ENCODE measurements at regions not wholly inside any gene's neighbourhood (a gene's known extent, or its start where the extent isn't known, plus 50 kb on each side); places are given as distances from the start of the nearest gene placed in this dataset.
"Not testable (repeated sequence)": the region's sequence is repeated elsewhere in the genome, so short reads cannot be mapped to it uniquely, and the experiment has no call there.

DNA sequence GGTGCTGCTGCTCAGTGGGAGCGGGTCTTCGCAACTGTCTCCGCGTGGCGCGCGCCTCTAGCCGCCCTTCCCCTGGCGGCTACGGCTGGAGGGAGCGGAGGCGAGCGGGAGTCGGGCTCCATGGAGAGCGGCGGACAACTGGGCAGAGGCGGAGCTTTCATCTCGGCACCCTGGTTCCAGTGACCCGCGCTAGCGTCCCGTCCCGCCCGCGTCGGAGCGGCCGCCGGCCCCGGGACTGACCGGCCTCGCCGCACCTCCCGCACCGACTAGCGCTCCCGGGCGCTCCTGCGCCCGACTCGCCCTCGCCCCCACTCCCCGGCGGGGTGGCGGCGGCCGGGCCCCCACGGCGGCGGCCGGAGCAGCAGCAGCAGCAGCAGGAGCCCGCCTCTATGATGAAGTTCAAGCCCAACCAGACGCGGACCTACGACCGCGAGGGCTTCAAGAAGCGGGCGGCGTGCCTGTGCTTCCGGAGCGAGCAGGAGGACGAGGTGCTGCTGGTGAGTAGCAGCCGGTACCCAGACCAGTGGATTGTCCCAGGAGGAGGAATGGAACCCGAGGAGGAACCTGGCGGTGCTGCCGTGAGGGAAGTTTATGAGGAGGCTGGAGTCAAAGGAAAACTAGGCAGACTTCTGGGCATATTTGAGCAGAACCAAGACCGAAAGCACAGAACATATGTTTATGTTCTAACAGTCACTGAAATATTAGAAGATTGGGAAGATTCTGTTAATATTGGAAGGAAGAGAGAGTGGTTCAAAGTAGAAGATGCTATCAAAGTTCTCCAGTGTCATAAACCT, 69.2 kb upstream of the NOTCH2NLA start:
- not testable (repeated sequence) for H3K4me3 ChIP-seq (ENCODE audit: control insufficient read depth in 1 of 7, extremely low read depth in 1 of 7, insufficient read depth in 4 of 7, low read depth in 2 of 7, low read length in 6 of 7)

DNA sequence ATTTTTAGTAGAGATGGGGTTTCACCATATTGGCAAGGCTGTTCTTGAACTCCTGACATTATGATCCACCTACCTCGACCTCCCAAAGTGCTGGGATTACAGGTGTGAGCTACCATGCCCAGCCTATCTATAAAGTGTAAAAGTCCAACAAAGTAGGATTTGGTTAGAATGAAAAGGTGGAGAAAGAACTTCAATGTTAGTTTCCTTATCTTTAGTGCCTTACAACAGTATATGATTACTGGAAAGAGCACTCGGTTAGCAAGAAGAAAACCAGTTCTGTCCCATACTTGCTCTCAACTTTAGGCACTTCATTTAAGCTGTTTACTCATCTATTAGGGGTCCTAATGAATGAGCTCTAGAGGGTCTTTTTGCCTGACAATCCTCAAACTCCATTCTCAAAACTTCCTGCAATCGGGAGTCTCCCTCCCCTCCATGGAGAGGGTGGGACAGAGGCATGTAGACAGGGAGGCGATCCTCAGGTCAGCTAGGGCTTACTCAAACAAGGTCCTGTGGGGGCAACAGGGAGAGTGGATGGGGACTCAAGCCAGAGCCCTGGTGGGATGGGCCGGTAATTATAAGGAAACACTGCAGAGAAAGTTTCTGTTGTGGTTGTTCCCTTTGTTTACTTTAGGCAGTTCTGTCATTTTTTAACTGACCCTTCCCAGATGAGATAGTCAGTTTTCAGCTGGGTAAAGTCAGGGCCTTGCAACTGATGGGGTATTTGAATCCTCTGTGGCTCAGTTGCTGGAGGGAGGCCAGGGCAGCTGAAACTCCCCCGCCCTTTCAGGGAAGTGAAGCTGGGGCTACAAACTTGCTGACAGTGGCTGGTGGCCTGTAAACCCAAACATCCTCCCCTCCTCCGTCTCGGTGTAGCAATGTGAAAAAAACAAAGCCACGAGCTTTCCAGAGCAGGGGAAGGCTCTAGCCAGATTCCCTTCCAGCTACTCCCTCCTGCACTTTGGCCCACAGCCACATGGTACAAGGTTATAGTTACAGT, 64.4 kb upstream of the NOTCH2NLA start:
- CTCF ChIA-PET; H3K9me3 ChIP-seq (ENCODE audit: control extremely low read depth in 1 of 5, control insufficient read depth in 4 of 5, insufficient read depth in 2 of 5, low read depth in 1 of 5, low read length in 4 of 5); H3K4me1 ChIP-seq (ENCODE audit: control extremely low read depth in 1 of 4, control insufficient read depth in 4 of 4, insufficient read depth in 4 of 4, low read length in 3 of 4); H3K27me3 ChIP-seq (replicated peaks in 2 of 5; ENCODE audit: control insufficient read depth in 4 of 5, insufficient read depth in 5 of 5, low read length in 4 of 5); DNase-seq; POLR2A ChIA-PET; H3K36me3 ChIP-seq (ENCODE audit: control insufficient read depth in 4 of 4, insufficient read depth in 4 of 4, low read length in 3 of 4); H3K27ac ChIP-seq (ENCODE audit: insufficient read depth in 1 of 2, low read depth in 1 of 2, low read length in 2 of 2, poor library complexity in 1 of 2, severe bottlenecking in 2 of 2); H3K4me3 ChIP-seq (ENCODE audit: control insufficient read depth in 1 of 7, extremely low read depth in 1 of 7, insufficient read depth in 4 of 7, low read depth in 2 of 7, low read length in 6 of 7): not testable (repeated sequence)
- no CpG with 5 or more reads among the region's 9 CpGs for WGBS (ENCODE audit: insufficient coverage)

More for the DNA sequence above, 69.2 kb upstream of the NOTCH2NLA start:
- POLR2A ChIA-PET; H3K4me1 ChIP-seq (ENCODE audit: control extremely low read depth in 1 of 4, control insufficient read depth in 4 of 4, insufficient read depth in 4 of 4, low read length in 3 of 4); H3K27me3 ChIP-seq (replicated peaks in 2 of 5; ENCODE audit: control insufficient read depth in 4 of 5, insufficient read depth in 5 of 5, low read length in 4 of 5); CTCF ChIA-PET; H3K9me3 ChIP-seq (ENCODE audit: control extremely low read depth in 1 of 5, control insufficient read depth in 4 of 5, insufficient read depth in 2 of 5, low read depth in 1 of 5, low read length in 4 of 5); H3K27ac ChIP-seq (ENCODE audit: insufficient read depth in 1 of 2, low read depth in 1 of 2, low read length in 2 of 2, poor library complexity in 1 of 2, severe bottlenecking in 2 of 2); DNase-seq; H3K36me3 ChIP-seq (ENCODE audit: control insufficient read depth in 4 of 4, insufficient read depth in 4 of 4, low read length in 3 of 4): not testable (repeated sequence)
- no CpG with 5 or more reads among the region's 68 CpGs for WGBS (ENCODE audit: insufficient coverage)

GRCh38 chr1:146292424-146292823, 63.6 kb upstream of the NOTCH2NLA start:
- H3K27me3 ChIP-seq (replicated peaks in 2 of 5; ENCODE audit: control insufficient read depth in 4 of 5, insufficient read depth in 5 of 5, low read length in 4 of 5); DNase-seq; POLR2A ChIA-PET; H3K4me1 ChIP-seq (ENCODE audit: control extremely low read depth in 1 of 4, control insufficient read depth in 4 of 4, insufficient read depth in 4 of 4, low read length in 3 of 4); H3K4me3 ChIP-seq (ENCODE audit: control insufficient read depth in 1 of 7, extremely low read depth in 1 of 7, insufficient read depth in 4 of 7, low read depth in 2 of 7, low read length in 6 of 7); H3K36me3 ChIP-seq (ENCODE audit: control insufficient read depth in 4 of 4, insufficient read depth in 4 of 4, low read length in 3 of 4); H3K27ac ChIP-seq (ENCODE audit: insufficient read depth in 1 of 2, low read depth in 1 of 2, low read length in 2 of 2, poor library complexity in 1 of 2, severe bottlenecking in 2 of 2); CTCF ChIA-PET; H3K9me3 ChIP-seq (ENCODE audit: control extremely low read depth in 1 of 5, control insufficient read depth in 4 of 5, insufficient read depth in 2 of 5, low read depth in 1 of 5, low read length in 4 of 5): not testable (repeated sequence)
- WGBS (ENCODE audit: insufficient coverage): no CpG with 5 or more reads among the region's 4 CpGs

DNA sequence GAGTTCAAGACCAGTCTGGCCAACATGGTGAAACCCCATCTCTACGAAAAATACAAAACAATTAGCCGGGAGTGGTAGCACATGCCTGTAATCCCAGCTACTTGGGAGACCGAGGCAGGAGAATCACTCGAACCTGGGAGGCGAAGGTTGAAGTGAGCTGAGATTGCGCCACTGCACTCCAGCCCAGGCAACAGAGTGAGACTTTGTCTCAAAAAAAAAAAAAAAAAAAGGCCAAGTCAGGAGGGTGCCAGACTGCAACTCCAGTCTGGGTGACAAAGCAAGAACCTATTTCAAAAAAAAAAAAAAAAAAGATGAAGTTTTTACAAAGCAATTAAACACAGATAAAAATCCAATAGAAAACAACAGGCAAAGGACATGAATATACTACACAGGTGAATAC, 59.1 kb upstream of the NOTCH2NLA start:
- H3K36me3 ChIP-seq (ENCODE audit: control insufficient read depth in 4 of 4, insufficient read depth in 4 of 4, low read length in 3 of 4); H3K27me3 ChIP-seq (replicated peaks in 2 of 5; ENCODE audit: control insufficient read depth in 4 of 5, insufficient read depth in 5 of 5, low read length in 4 of 5); POLR2A ChIA-PET; H3K27ac ChIP-seq (ENCODE audit: insufficient read depth in 1 of 2, low read depth in 1 of 2, low read length in 2 of 2, poor library complexity in 1 of 2, severe bottlenecking in 2 of 2); DNase-seq; H3K9me3 ChIP-seq (ENCODE audit: control extremely low read depth in 1 of 5, control insufficient read depth in 4 of 5, insufficient read depth in 2 of 5, low read depth in 1 of 5, low read length in 4 of 5); H3K4me3 ChIP-seq (ENCODE audit: control insufficient read depth in 1 of 7, extremely low read depth in 1 of 7, insufficient read depth in 4 of 7, low read depth in 2 of 7, low read length in 6 of 7); H3K4me1 ChIP-seq (ENCODE audit: control extremely low read depth in 1 of 4, control insufficient read depth in 4 of 4, insufficient read depth in 4 of 4, low read length in 3 of 4); CTCF ChIA-PET: not testable (repeated sequence)
- no CpG with 5 or more reads among the region's 6 CpGs for WGBS (ENCODE audit: insufficient coverage)

DNA sequence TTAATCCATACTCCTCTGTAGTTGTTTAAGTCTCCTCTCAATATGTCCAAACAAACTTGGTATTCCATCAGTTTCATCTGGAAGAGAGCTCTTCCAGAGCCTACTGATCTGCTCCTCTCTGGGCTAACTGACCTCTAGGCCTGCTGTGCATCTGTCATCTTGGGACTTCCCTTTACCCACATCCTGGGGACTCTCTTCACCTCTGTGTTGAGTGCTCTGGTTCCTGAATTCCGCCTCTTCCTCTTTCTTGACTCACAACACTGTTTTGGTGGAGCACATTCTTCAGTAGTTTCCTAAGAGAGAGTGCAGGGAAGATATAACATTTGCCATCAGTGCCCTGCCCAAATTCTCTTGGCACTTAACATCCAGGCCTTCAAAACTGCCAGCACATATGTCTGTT, 55.9 kb upstream of the NOTCH2NLA start:
- H3K9me3 ChIP-seq (ENCODE audit: control extremely low read depth in 1 of 5, control insufficient read depth in 4 of 5, insufficient read depth in 2 of 5, low read depth in 1 of 5, low read length in 4 of 5); DNase-seq; H3K27me3 ChIP-seq (replicated peaks in 2 of 5; ENCODE audit: control insufficient read depth in 4 of 5, insufficient read depth in 5 of 5, low read length in 4 of 5); H3K36me3 ChIP-seq (ENCODE audit: control insufficient read depth in 4 of 4, insufficient read depth in 4 of 4, low read length in 3 of 4); H3K4me1 ChIP-seq (ENCODE audit: control extremely low read depth in 1 of 4, control insufficient read depth in 4 of 4, insufficient read depth in 4 of 4, low read length in 3 of 4); CTCF ChIA-PET; POLR2A ChIA-PET; H3K4me3 ChIP-seq (ENCODE audit: control insufficient read depth in 1 of 7, extremely low read depth in 1 of 7, insufficient read depth in 4 of 7, low read depth in 2 of 7, low read length in 6 of 7); H3K27ac ChIP-seq (ENCODE audit: insufficient read depth in 1 of 2, low read depth in 1 of 2, low read length in 2 of 2, poor library complexity in 1 of 2, severe bottlenecking in 2 of 2): not testable (repeated sequence)
- no CpG with 5 or more reads among the region's 1 CpG for WGBS (ENCODE audit: insufficient coverage)

- H3K36me3 ChIP-seq (ENCODE audit: control insufficient read depth in 4 of 4, insufficient read depth in 4 of 4, low read length in 3 of 4); H3K4me1 ChIP-seq (ENCODE audit: control extremely low read depth in 1 of 4, control insufficient read depth in 4 of 4, insufficient read depth in 4 of 4, low read length in 3 of 4); H3K27me3 ChIP-seq (replicated peaks in 2 of 5; ENCODE audit: control insufficient read depth in 4 of 5, insufficient read depth in 5 of 5, low read length in 4 of 5); H3K9me3 ChIP-seq (ENCODE audit: control extremely low read depth in 1 of 5, control insufficient read depth in 4 of 5, insufficient read depth in 2 of 5, low read depth in 1 of 5, low read length in 4 of 5); DNase-seq; H3K4me3 ChIP-seq (ENCODE audit: control insufficient read depth in 1 of 7, extremely low read depth in 1 of 7, insufficient read depth in 4 of 7, low read depth in 2 of 7, low read length in 6 of 7); POLR2A ChIA-PET; H3K27ac ChIP-seq (ENCODE audit: insufficient read depth in 1 of 2, low read depth in 1 of 2, low read length in 2 of 2, poor library complexity in 1 of 2, severe bottlenecking in 2 of 2); CTCF ChIA-PET: not testable (repeated sequence)
- whole genome bisulfite sequencing (ENCODE audit: insufficient coverage): no CpG with 5 or more reads among the region's 3 CpGs
Observed at GRCh38 chr1:146283527-146283880, 54.7 kb upstream of the NOTCH2NLA start.

GRCh38 chr1:146282807-146283526, 54.1 kb upstream of the NOTCH2NLA start:
- WGBS (ENCODE audit: insufficient coverage): no CpG with 5 or more reads among the region's 5 CpGs
- H3K4me3 ChIP-seq (ENCODE audit: control insufficient read depth in 1 of 7, extremely low read depth in 1 of 7, insufficient read depth in 4 of 7, low read depth in 2 of 7, low read length in 6 of 7); DNase-seq; H3K4me1 ChIP-seq (ENCODE audit: control extremely low read depth in 1 of 4, control insufficient read depth in 4 of 4, insufficient read depth in 4 of 4, low read length in 3 of 4); H3K9me3 ChIP-seq (ENCODE audit: control extremely low read depth in 1 of 5, control insufficient read depth in 4 of 5, insufficient read depth in 2 of 5, low read depth in 1 of 5, low read length in 4 of 5); H3K27me3 ChIP-seq (replicated peaks in 2 of 5; ENCODE audit: control insufficient read depth in 4 of 5, insufficient read depth in 5 of 5, low read length in 4 of 5); H3K27ac ChIP-seq (ENCODE audit: insufficient read depth in 1 of 2, low read depth in 1 of 2, low read length in 2 of 2, poor library complexity in 1 of 2, severe bottlenecking in 2 of 2); H3K36me3 ChIP-seq (ENCODE audit: control insufficient read depth in 4 of 4, insufficient read depth in 4 of 4, low read length in 3 of 4); CTCF ChIA-PET; POLR2A ChIA-PET: not testable (repeated sequence)

Data from common myeloid progenitor, CD34-positive (primary cell).